Endothelial cell (in vitro differentiated cells): ENCODE measurements at regions not wholly inside any gene's neighbourhood (a gene's known extent, or its start where the extent isn't known, plus 50 kb on each side); places are given as distances from the start of the nearest gene placed in this dataset.

Experiments
- DNase-seq: peaks from one replicate; pipeline ENCODE4 v3.0.0; 2021; ENCODE audit warnings: low spot score
- H3K27ac Mint-ChIP-seq: one replicate; pipeline ENCODE4 v1.8.0; 2021; ENCODE audit warnings: mixed read lengths, inconsistent platforms; ENCODE audit not compliant: unreplicated experiment
- H3K27me3 Mint-ChIP-seq: one replicate; pipeline ENCODE4 v1.8.0; 2021; ENCODE audit warnings: mild to moderate bottlenecking, moderate library complexity, mixed read lengths, inconsistent platforms; ENCODE audit not compliant: unreplicated experiment
- H3K36me3 Mint-ChIP-seq: one replicate; pipeline ENCODE4 v1.8.0; 2021; ENCODE audit warnings: mild to moderate bottlenecking, low read depth, mixed read lengths, inconsistent platforms; ENCODE audit not compliant: unreplicated experiment
- H3K4me1 Mint-ChIP-seq: one replicate; pipeline ENCODE4 v1.8.0; 2021; ENCODE audit warnings: mild to moderate bottlenecking, mixed read lengths, inconsistent platforms; ENCODE audit not compliant: unreplicated experiment
- H3K4me3 Mint-ChIP-seq: one replicate; pipeline ENCODE4 v1.8.0; 2021; ENCODE audit warnings: mild to moderate bottlenecking, mixed read lengths, inconsistent platforms; ENCODE audit not compliant: unreplicated experiment
- H3K9me3 Mint-ChIP-seq: one replicate; pipeline ENCODE4 v1.8.0; 2021; ENCODE audit warnings: mixed read lengths, inconsistent platforms; ENCODE audit not compliant: unreplicated experiment
- TF ChIP-seq, protein P1 (sequence below): fragments of 200-600 bp; sonication (generic); IDR thresholded peaks from one replicate; pipeline ENCODE4 v1.5.0; 2021; ENCODE audit warnings: antibody characterized with exemption; ENCODE audit not compliant: unreplicated experiment

DNA sequence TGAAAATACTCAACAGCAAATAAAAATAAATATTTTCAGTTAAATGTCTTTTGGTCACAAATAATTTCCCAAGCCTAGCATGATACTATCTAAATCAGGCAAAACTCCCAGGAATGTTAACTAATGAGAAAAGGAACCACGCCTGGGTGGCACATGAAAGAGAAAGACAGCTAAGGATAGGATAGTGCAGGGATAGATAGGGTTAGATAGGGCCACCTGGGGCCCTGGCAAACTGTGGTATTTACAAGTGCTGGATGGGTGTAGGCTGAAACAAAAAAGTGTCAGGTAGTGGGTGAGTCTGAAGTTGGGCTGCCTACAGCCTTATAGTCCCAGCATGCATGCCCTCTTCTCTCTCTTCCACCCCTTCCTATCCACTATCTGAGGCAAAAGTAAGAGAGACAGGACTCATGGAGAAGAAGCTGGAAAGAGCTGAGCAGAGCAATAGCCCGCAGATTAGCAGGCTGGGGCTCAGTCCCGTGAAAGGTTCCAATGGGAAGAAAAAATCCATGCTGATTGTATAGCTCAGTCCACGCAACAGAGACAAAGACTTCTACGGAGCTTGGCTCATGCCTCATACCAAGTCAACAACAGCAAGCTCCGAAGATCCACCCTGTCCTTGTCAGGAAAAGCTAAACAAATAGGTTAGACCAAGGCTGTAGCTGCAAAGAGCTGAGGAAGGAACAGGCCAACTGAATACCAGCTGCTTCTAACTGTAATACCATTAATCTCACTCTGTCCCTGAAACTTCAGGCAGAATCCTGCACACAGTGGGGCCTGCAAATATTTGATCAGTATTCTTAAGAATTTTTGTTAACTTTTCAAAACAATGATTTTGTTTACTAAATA is 342.1 kb upstream of the ATP11B start:
- peaks cover 9% of the 10 kb centered on the region for H3K4me1 Mint-ChIP-seq
- no peaks in the 10 kb centered on the region for H3K9me3 Mint-ChIP-seq
- no peak overlapping the region for H3K27ac Mint-ChIP-seq
- H3K36me3 Mint-ChIP-seq, result no peaks in the 10 kb centered on the region
- TF ChIP-seq, protein P1, sequence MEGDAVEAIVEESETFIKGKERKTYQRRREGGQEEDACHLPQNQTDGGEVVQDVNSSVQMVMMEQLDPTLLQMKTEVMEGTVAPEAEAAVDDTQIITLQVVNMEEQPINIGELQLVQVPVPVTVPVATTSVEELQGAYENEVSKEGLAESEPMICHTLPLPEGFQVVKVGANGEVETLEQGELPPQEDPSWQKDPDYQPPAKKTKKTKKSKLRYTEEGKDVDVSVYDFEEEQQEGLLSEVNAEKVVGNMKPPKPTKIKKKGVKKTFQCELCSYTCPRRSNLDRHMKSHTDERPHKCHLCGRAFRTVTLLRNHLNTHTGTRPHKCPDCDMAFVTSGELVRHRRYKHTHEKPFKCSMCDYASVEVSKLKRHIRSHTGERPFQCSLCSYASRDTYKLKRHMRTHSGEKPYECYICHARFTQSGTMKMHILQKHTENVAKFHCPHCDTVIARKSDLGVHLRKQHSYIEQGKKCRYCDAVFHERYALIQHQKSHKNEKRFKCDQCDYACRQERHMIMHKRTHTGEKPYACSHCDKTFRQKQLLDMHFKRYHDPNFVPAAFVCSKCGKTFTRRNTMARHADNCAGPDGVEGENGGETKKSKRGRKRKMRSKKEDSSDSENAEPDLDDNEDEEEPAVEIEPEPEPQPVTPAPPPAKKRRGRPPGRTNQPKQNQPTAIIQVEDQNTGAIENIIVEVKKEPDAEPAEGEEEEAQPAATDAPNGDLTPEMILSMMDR, result no peak
- no peaks in the 10 kb centered on the region for H3K27me3 Mint-ChIP-seq
- no peak overlapping the region for H3K4me3 Mint-ChIP-seq
- no peak for DNase-seq

DNA sequence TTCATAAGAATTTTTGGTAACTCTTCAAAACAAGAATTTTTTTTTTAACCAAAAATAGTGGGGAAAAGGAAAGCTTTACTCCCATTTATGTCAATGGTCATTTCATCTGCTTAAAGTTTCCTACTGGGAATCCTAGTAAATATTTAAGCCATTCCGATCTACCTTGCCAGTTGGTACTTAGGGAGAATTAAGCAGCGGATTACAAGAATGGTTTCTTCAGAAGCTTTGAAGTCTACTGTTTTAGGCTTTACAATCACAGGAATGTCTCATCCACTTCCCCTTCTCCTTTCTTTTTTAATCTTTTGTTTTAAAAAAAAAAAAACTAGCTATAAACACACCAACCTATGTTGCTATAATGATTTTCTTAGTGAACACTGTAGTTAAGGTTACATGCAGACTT is 341.4 kb upstream of the ATP11B start:
- Mint-ChIP-seq H3K4me3 (no peak overlapping the region), H3K9me3 (no peaks in the 10 kb centered on the region), H3K4me1 (peaks cover 9% of the 10 kb centered on the region), H3K27me3 (no peaks in the 10 kb centered on the region), H3K36me3 (no peaks in the 10 kb centered on the region), H3K27ac (no peak overlapping the region)
- TF ChIP-seq, protein P1, result no peak
- DNase-seq, result no peak

DNA sequence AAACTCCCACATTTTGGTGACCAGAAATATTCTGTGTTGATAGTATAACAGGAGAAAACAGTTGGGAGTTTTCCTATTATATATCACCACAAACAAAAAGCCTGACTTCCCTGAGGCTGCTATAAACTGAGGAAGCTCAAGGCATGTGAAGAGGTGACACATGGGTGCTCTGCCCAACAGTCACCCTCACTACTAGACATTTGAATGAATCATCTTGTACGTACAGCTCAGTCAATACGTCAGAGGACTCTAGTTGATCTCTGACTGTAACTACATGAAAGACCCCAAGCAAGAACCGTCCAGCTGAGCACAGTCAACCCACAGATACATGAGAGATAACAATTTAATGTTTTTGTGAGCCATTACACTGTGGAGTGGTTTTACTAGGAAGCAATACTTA is 338.3 kb upstream of the ATP11B start:
- Mint-ChIP-seq H3K27me3 (no peaks in the 10 kb centered on the region), H3K4me3 (no peak overlapping the region), H3K36me3 (no peaks in the 10 kb centered on the region), H3K27ac (no peak overlapping the region), H3K4me1 (peaks cover 9% of the 10 kb centered on the region), H3K9me3 (no peaks in the 10 kb centered on the region)
- no peak for DNase-seq
- TF ChIP-seq, protein P1, result no peak

DNA sequence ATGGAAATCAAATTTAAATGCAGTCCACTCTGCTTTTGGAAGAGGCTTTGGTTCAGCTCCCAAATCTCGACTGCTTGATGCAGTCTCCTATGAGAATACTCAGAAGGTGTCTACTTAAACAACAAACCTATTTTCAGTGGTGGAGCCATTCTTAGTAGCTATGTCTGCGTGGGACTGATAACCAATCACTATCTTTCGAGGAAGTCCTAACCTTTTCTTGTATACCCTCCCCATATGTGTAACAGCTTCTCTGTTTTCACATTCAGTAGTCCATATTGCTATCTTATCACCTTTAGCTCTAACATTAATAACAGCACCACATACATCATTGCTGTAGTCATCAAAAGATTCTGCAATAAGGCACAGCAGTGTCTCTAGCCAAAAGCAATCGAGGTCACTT is 333.0 kb upstream of the ATP11B start:
- TF ChIP-seq, protein P1, result no peak
- H3K27me3 Mint-ChIP-seq, result no peaks in the 10 kb centered on the region
- H3K27ac Mint-ChIP-seq, result no peak overlapping the region
- H3K4me1 Mint-ChIP-seq, result no peaks in the 10 kb centered on the region
- no peaks in the 10 kb centered on the region for H3K36me3 Mint-ChIP-seq
- no peak overlapping the region for H3K4me3 Mint-ChIP-seq
- DNase-seq, result no peak
- H3K9me3 Mint-ChIP-seq, result no peaks in the 10 kb centered on the region

DNA sequence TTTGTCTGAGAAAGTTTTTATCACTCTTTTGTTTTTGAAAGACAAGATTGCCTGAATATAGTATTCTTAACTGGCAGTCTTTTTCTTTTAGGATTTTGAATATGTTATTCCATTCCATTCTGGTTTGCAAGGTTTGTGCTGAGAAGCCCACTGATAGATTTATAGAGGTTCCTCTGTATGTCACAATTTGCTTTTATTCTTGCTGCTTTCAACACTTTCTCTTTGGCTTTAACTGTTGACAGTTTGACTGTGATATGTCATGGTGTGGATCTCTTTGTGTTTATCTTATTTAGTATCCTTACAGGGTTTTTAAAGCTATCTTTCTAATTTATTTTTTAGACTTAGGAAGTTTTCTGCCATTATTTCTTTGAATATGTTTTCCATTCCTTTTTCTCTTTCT is 331.2 kb upstream of the ATP11B start:
- Mint-ChIP-seq H3K4me1 (no peaks in the 10 kb centered on the region), H3K27me3 (no peaks in the 10 kb centered on the region), H3K27ac (no peak overlapping the region), H3K9me3 (no peaks in the 10 kb centered on the region), H3K36me3 (no peaks in the 10 kb centered on the region), H3K4me3 (no peak overlapping the region)
- no peak for DNase-seq
- TF ChIP-seq, protein P1, result no peak
